ENCODE measurements at regions not wholly inside any gene's neighbourhood (a gene's known extent, or its start where the extent isn't known, plus 50 kb on each side); places are given as distances from the start of the nearest gene placed in this dataset.
"Not testable (repeated sequence)": the region's sequence is repeated elsewhere in the genome, so short reads cannot be mapped to it uniquely, and the experiment has no call there.

- DNase-seq (ENCODE audit: extremely low read depth, low read depth, low spot score) = no peak
Measured at GRCh38 chr12:127819056-127819455, 447.9 kb upstream of the TMEM132C start.

- no peak for DNase-seq (ENCODE audit: extremely low read depth, low read depth, low spot score)
Measured at GRCh38 chr12:127820271-127820670, 446.7 kb upstream of the TMEM132C start.

GRCh38 chr12:127820846-127821245, 446.1 kb upstream of the TMEM132C start:
- no peak for DNase-seq (ENCODE audit: extremely low read depth, low read depth, low spot score)

- DNase-seq (ENCODE audit: extremely low read depth, low read depth, low spot score) = no peak
Measured at GRCh38 chr12:127822809-127823411, 444.1 kb upstream of the TMEM132C start.

- DNase-seq (ENCODE audit: extremely low read depth, low read depth, low spot score) = no peak
Measured at GRCh38 chr12:127823801-127824200, 443.2 kb upstream of the TMEM132C start.

GRCh38 chr12:127829281-127830064, 437.5 kb upstream of the TMEM132C start:
- DNase-seq (ENCODE audit: extremely low read depth, low read depth, low spot score) = no peak

- no peak for DNase-seq (ENCODE audit: extremely low read depth, low read depth, low spot score)
Measured at GRCh38 chr12:127830065-127830460, 436.9 kb upstream of the TMEM132C start.

GRCh38 chr12:127830730-127831129, 436.2 kb upstream of the TMEM132C start:
- DNase-seq (ENCODE audit: extremely low read depth, low read depth, low spot score) = no peak

- DNase-seq (ENCODE audit: extremely low read depth, low read depth, low spot score) = no peak
Measured at GRCh38 chr12:127832172-127832571, 434.8 kb upstream of the TMEM132C start.

- DNase-seq (ENCODE audit: extremely low read depth, low read depth, low spot score) = not testable (repeated sequence)
Measured at GRCh38 chr12:127836802-127837201, 430.2 kb upstream of the TMEM132C start.

- no peak for DNase-seq (ENCODE audit: extremely low read depth, low read depth, low spot score)
Measured at GRCh38 chr12:127857661-127858060, 409.3 kb upstream of the TMEM132C start.

GRCh38 chr12:127860536-127860935, 406.4 kb upstream of the TMEM132C start:
- DNase-seq (ENCODE audit: extremely low read depth, low read depth, low spot score) = no peak

- no peak for DNase-seq (ENCODE audit: extremely low read depth, low read depth, low spot score)
Measured at GRCh38 chr12:127861406-127861805, 405.6 kb upstream of the TMEM132C start.

- DNase-seq (ENCODE audit: extremely low read depth, low read depth, low spot score) = no peak
Measured at GRCh38 chr12:127873306-127873705, 393.7 kb upstream of the TMEM132C start.

- no peak for DNase-seq (ENCODE audit: extremely low read depth, low read depth, low spot score)
Measured at GRCh38 chr12:127881371-127882140, 385.4 kb upstream of the TMEM132C start.

- no peak for DNase-seq (ENCODE audit: extremely low read depth, low read depth, low spot score)
Measured at GRCh38 chr12:127883013-127883412, 384.0 kb upstream of the TMEM132C start.

- DNase-seq (ENCODE audit: extremely low read depth, low read depth, low spot score) = no peak
Measured at GRCh38 chr12:127885954-127886750, 380.8 kb upstream of the TMEM132C start.

GRCh38 chr12:127886827-127887226, 380.1 kb upstream of the TMEM132C start:
- DNase-seq (ENCODE audit: extremely low read depth, low read depth, low spot score) = no peak

- no peak for DNase-seq (ENCODE audit: extremely low read depth, low read depth, low spot score)
Measured at GRCh38 chr12:127888943-127889719, 377.8 kb upstream of the TMEM132C start.

Data from glomerular endothelial cell (primary cell).